Fibroblast of villous mesenchyme (primary cell): ENCODE measurements at regions not wholly inside any gene's neighbourhood (a gene's known extent, or its start where the extent isn't known, plus 50 kb on each side); places are given as distances from the start of the nearest gene placed in this dataset.

Experiments
- DNase-seq: peaks from one replicate; pipeline ENCODE4 v3.0.0-alpha.2; 2010; ENCODE audit warnings: low read depth
- H3K4me3 ChIP-seq: 2 replicates; pipeline ENCODE4 v1.5.1; 2011; ENCODE audit warnings: low read depth, mild to moderate bottlenecking, low read length
- TF ChIP-seq, protein P1 (sequence below): IDR thresholded peaks from 2 replicates; pipeline ENCODE4 v1.5.1; 2012; ENCODE audit warnings: low read depth, mild to moderate bottlenecking, low read length; ENCODE audit not compliant: insufficient read depth

DNA sequence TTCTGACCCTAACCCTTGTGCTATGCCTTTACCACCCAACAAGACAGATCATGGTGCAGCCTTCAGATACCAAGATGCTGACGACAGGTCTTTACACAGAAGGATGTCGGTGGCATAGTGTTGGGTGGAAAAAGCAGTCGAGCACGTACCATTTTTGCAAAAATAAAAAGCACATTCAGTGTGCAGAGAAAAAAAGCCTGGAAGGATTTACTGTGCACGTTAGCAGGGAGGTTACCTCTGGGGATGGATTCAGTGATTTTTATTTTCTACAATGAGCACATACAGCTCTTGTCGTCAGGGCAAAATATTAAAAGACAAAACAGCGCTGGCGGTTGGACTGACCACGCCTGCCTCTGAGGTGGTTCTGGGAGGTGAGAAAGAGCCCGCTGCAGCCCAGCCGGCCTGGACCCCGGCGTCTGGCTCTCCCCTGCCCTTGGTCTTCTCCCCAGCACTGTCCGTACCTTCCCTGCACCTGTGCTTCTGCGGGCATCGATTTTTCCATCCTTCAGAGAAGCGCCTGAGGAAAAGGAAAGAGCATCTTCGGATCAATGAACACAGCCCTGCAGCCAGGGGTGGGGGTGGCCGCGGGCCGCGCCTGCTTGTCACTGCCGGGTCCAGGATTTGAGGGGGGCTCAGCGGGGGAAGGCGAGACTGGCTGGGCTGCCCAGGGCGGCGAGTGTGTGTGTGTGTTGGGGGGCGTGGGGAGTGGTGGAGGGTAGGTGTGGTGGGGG, 200.0 kb upstream of the IER5L start:
- H3K4me3 ChIP-seq: no peak overlapping the region
- TF ChIP-seq, protein P1, sequence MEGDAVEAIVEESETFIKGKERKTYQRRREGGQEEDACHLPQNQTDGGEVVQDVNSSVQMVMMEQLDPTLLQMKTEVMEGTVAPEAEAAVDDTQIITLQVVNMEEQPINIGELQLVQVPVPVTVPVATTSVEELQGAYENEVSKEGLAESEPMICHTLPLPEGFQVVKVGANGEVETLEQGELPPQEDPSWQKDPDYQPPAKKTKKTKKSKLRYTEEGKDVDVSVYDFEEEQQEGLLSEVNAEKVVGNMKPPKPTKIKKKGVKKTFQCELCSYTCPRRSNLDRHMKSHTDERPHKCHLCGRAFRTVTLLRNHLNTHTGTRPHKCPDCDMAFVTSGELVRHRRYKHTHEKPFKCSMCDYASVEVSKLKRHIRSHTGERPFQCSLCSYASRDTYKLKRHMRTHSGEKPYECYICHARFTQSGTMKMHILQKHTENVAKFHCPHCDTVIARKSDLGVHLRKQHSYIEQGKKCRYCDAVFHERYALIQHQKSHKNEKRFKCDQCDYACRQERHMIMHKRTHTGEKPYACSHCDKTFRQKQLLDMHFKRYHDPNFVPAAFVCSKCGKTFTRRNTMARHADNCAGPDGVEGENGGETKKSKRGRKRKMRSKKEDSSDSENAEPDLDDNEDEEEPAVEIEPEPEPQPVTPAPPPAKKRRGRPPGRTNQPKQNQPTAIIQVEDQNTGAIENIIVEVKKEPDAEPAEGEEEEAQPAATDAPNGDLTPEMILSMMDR: no peak
- no peak for DNase-seq

DNA sequence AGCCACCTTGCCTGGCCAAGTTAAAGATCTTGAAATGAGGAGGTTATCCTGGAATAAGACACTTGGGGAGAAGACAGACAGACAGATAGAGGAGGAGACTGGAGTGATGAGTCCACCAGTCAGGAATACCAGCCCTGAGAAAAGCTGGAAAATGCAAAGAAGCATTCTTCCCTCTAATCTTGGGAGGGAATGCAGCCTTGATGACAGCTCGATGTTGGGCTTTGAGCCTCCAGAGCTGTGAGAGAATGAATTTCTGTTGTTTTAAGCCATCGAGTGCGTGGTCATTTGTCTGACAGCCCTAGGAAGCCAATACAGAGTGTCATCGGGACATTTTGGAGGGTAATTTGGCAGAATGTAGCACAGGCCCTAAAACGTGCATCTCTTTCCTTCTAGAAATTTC, 199.1 kb upstream of the IER5L start:
- DNase-seq: no peak
- H3K4me3 ChIP-seq: no peak overlapping the region
- TF ChIP-seq, protein P1: no peak

GRCh38 chr9:129375845-129376244, 197.8 kb upstream of the IER5L start:
- TF ChIP-seq, protein P1: no peak
- no peak overlapping the region for H3K4me3 ChIP-seq
- no peak for DNase-seq

- TF ChIP-seq, protein P1: no peak
- no peak for DNase-seq
- no peak overlapping the region for H3K4me3 ChIP-seq
These were observed 196.6 kb upstream of the IER5L start for GRCh38 chr9:129374651-129375050.

- DNase-seq: no peak
- no peak overlapping the region for H3K4me3 ChIP-seq
- TF ChIP-seq, protein P1: no peak
These were observed 196.2 kb upstream of the IER5L start for GRCh38 chr9:129374231-129374630.

DNA sequence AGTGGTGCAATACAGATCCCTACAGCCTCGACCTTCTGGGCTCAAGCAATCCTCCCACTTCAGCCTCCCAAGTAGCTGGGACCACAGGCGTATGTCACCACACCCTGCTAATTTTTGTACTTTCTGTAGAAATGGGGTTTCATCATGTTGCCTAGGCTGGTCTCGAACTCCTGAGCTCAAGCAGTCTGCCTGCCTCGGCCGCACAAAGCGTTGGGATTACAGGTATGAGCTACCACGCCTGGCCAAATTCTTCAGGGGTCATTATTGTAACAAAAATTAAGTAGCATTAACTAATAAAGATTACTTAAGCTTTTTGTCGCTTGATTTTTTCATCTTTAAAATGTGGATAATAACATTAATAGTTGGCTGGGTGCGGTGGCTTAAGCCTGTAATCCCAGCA, 195.3 kb upstream of the IER5L start:
- H3K4me3 ChIP-seq: no peak overlapping the region
- DNase-seq: no peak
- TF ChIP-seq, protein P1: no peak

DNA sequence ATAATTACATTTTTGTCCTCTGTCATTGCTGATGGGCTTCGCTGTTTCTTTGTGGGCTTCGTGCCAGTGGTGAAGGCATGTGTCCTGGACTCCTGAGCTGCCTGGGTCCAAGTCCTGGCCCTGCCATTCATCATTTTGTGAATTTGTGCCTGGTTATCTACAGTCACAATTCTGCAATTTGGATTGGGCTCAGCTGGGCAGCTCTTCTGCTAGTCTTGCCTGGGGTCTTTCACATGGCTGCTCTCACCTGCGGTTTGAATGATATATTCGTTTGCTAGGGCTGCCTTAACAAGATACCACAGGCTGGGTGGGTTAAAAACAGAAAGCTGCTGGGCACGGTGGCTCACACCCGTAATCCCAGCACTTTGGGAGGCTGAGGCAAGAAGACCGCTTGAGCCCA, 192.7 kb upstream of the IER5L start:
- no peak for DNase-seq
- no peak overlapping the region for H3K4me3 ChIP-seq
- TF ChIP-seq, protein P1: no peak
